PFSK-1 (cell line): ENCODE measurements at regions not wholly inside any gene's neighbourhood (a gene's known extent, or its start where the extent isn't known, plus 50 kb on each side); places are given as distances from the start of the nearest gene placed in this dataset.

Experiments
- FOXP2 ChIP-seq: optimal IDR thresholded peaks from 2 replicates; pipeline ENCODE3; 2011; ENCODE audit warnings: borderline replicate concordance, control low read depth, inconsistent platforms; ENCODE audit not compliant: insufficient read depth; ENCODE audit errors: extremely low read length, extremely low read depth
- POLR2AphosphoS5 ChIP-seq: IDR thresholded peaks from 2 replicates; pipeline ENCODE4 v1.6.1; 2012; ENCODE audit warnings: low read depth, mild to moderate bottlenecking, control low read depth, low read length, moderate library complexity
- SIN3A ChIP-seq: IDR thresholded peaks from 2 replicates; pipeline ENCODE4 v1.6.1; 2012; ENCODE audit warnings: mild to moderate bottlenecking, low read length, moderate library complexity, borderline replicate concordance; ENCODE audit not compliant: insufficient read depth
- TAF1 ChIP-seq: IDR thresholded peaks from 2 replicates; pipeline ENCODE4 v1.6.1; 2012; ENCODE audit warnings: low read length, control low read depth, borderline replicate concordance; ENCODE audit not compliant: insufficient read depth
- TF ChIP-seq, protein P1 (sequence below), 2 experiments: IDR thresholded peaks; 2 replicates each; pipeline versions ENCODE4 v1.6.1 to v1.8.0; 2011 to 2012; ENCODE audit warnings: low read depth in 2 of 2, low read length in 2 of 2, control low read depth in 1 of 2, inconsistent platforms in 1 of 2, mild to moderate bottlenecking in 1 of 2, moderate library complexity in 1 of 2; ENCODE audit not compliant: insufficient read depth in 1 of 2

DNA sequence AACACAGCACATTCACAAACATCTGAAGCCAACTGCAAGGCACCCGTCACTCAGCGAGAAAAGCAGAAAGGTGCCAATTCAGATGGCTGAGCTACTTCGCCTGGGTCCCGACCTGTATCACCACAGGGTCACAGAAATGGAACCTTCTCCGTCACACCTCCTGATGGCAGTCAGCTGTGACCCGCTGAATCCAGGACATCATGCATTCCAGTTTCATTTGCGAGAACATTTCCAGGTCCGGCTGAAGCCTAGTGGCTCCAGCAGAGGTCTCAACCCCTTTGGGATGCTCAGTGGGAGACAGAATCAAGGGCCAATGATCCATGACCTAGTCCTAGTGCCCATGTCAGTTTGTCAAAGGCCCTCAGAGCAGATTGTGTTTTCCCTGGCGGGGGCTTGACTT, 193.6 kb upstream of the KLF14 start:
- TF ChIP-seq POLR2AphosphoS5 (no peak), FOXP2 (no peak), SIN3A (no peak), TAF1 (no peak)
- TF ChIP-seq, protein P1, sequence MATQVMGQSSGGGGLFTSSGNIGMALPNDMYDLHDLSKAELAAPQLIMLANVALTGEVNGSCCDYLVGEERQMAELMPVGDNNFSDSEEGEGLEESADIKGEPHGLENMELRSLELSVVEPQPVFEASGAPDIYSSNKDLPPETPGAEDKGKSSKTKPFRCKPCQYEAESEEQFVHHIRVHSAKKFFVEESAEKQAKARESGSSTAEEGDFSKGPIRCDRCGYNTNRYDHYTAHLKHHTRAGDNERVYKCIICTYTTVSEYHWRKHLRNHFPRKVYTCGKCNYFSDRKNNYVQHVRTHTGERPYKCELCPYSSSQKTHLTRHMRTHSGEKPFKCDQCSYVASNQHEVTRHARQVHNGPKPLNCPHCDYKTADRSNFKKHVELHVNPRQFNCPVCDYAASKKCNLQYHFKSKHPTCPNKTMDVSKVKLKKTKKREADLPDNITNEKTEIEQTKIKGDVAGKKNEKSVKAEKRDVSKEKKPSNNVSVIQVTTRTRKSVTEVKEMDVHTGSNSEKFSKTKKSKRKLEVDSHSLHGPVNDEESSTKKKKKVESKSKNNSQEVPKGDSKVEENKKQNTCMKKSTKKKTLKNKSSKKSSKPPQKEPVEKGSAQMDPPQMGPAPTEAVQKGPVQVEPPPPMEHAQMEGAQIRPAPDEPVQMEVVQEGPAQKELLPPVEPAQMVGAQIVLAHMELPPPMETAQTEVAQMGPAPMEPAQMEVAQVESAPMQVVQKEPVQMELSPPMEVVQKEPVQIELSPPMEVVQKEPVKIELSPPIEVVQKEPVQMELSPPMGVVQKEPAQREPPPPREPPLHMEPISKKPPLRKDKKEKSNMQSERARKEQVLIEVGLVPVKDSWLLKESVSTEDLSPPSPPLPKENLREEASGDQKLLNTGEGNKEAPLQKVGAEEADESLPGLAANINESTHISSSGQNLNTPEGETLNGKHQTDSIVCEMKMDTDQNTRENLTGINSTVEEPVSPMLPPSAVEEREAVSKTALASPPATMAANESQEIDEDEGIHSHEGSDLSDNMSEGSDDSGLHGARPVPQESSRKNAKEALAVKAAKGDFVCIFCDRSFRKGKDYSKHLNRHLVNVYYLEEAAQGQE (IDR thresholded peaks at IDR 0.05; ENCODE audit: insufficient read depth in 1 of 2, low read depth in 2 of 2, low read length in 2 of 2) = no peak

DNA sequence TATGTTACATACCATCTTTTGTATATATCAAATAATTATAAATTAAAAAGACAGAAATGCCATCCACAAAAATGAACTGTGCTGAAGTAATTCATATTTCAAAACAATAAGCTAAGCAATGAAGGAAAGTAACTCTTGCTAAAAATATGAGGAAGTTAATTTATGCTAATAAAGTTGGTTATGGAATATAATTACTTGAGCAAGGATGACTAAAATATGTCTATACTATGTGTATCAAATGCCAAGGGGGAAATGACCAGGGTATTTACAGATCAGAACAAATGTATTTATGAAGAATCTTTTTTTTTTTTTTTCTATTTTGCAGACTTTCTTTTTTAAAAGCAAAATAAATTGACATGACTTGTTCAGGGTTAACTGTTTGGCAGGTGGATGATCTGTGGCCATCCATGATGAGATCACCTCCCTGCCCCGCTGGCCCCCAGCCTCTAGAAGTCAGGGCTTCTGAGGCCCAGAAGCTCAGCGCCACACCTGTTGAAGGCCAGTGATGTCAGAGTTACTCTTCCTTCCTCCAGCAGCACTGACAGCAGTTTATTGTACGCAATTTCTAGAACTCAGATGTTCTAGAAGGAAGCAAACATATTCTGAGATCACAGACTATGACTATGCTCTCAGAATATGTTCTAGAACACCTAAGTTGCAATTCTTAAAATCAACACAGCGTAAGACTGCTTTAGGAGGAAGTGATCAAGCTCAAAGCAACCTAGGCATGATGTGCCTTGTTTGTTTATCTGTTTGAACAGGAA, 196.1 kb upstream of the KLF14 start:
- TF ChIP-seq POLR2AphosphoS5 (peak; percentile 27; the same call in 1 of the 2 replicates), TAF1 (no peak)

GRCh38 chr7:130930681-130931080, 196.7 kb upstream of the KLF14 start:
- no peak for TF ChIP-seq FOXP2
- no peak for TF ChIP-seq POLR2AphosphoS5
- TF ChIP-seq, protein P1 (IDR thresholded peaks at IDR 0.05; ENCODE audit: insufficient read depth in 1 of 2, low read depth in 2 of 2, low read length in 2 of 2) = no peak
- no peak for TF ChIP-seq TAF1
- TF ChIP-seq SIN3A = no peak

- TF ChIP-seq FOXP2 (no peak), SIN3A (no peak), TAF1 (no peak), POLR2AphosphoS5 (no peak)
- TF ChIP-seq, protein P1 (IDR thresholded peaks at IDR 0.05; ENCODE audit: insufficient read depth in 1 of 2, low read depth in 2 of 2, low read length in 2 of 2) = no peak
Measured at GRCh38 chr7:130931423-130931822, 197.4 kb upstream of the KLF14 start.

DNA sequence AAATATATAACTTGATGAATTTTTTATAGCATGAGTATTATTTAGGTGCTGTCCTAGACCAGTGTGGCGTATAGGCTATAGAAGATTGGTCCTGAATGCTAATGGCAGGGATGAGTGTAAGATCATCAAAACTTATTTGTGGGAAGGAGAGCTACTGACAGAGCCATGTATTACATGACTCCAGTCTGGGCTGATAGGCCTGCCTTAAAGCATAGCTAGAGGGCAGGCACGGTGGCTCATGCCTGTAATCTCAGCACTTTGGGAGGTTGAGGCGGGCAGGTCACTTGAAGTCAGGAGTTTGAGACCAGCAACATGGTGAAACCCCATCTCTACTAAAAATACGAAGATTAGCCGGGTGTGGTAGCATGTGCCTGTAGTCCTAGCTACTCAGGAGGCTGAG, 198.1 kb upstream of the KLF14 start:
- TF ChIP-seq POLR2AphosphoS5 = no peak
- no peak for TF ChIP-seq TAF1
- TF ChIP-seq, protein P1 (IDR thresholded peaks at IDR 0.05; ENCODE audit: insufficient read depth in 1 of 2, low read depth in 2 of 2, low read length in 2 of 2) = no peak
- no peak for TF ChIP-seq SIN3A
- TF ChIP-seq FOXP2 = no peak
